ENCODE measurements at regions not wholly inside any gene's neighbourhood (a gene's known extent, or its start where the extent isn't known, plus 50 kb on each side); places are given as distances from the start of the nearest gene placed in this dataset.

DNA sequence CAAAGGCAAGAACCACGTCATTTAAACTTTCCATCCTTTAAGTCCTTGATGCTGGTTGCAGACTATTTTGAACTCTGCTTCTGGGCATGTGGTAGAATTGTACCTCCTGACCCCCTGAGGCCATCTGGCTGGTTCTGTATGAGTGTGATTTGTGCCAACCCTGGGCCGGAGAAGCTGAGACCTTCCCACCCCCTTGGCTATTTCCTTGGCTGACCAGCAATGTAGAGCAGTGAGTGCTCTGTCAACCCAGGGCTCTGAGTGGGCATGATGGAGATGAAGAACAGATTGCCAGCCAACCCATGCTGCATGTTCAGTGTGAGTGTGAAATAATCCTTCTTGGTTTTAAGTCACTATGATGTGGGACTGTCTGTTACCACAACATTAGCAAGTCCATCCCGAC lies 82.1 kb upstream of the RASGRP1 start:
- no peak for TF ChIP-seq EP300 (IDR thresholded peaks at IDR 0.05)
- TF ChIP-seq, protein P1, sequence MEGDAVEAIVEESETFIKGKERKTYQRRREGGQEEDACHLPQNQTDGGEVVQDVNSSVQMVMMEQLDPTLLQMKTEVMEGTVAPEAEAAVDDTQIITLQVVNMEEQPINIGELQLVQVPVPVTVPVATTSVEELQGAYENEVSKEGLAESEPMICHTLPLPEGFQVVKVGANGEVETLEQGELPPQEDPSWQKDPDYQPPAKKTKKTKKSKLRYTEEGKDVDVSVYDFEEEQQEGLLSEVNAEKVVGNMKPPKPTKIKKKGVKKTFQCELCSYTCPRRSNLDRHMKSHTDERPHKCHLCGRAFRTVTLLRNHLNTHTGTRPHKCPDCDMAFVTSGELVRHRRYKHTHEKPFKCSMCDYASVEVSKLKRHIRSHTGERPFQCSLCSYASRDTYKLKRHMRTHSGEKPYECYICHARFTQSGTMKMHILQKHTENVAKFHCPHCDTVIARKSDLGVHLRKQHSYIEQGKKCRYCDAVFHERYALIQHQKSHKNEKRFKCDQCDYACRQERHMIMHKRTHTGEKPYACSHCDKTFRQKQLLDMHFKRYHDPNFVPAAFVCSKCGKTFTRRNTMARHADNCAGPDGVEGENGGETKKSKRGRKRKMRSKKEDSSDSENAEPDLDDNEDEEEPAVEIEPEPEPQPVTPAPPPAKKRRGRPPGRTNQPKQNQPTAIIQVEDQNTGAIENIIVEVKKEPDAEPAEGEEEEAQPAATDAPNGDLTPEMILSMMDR (IDR thresholded peaks at IDR 0.05), result no peak
- TF ChIP-seq POLR2A (IDR thresholded peaks at IDR 0.05), result no peak
- TF ChIP-seq POLR2AphosphoS5 (IDR thresholded peaks at IDR 0.05), result no peak
- WGBS, 2 donors, result 78 to 87% methylated on average over 3 of the region's 3 CpGs
- Histone ChIP-seq H3K27me3 (no peaks in the 10 kb centered on the region), H3K36me3 (no peaks in the 10 kb centered on the region), H3K9me3 (peaks cover 0 to 4% (median 0%) of the 10 kb centered on the region in 4 donors), H3K4me3 (no peak overlapping the region), H3K27ac (no peak overlapping the region), H3K4me1 (peaks cover 0 to 6% (median 3%) of the 10 kb centered on the region in 4 donors)
- no peak for ATAC-seq (ENCODE audit: low FRiP score in 2 of 2)
- no peak for DNase-seq

DNA sequence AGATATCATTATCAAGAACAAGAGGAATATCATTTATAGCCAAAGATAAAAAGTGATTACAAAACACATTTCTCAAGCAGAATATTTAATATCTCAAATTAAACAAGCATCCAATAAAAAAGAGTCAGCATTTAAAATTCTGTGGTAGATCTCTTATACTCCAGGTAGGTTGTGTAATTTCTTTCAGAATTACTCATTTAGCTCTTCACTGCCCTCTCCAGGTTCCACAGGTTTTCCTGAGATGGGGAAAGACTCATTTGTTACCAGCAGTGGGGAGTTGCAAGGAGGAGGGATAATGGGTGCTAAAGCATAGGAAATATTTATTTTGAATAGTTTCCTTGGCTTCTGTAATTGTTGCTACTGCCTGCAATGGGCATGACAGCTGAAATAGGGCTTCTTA lies 83.1 kb upstream of the RASGRP1 start:
- DNase-seq, result no peak
- H3K9me3 ChIP-seq, result peaks cover 0 to 4% (median 0%) of the 10 kb centered on the region in 4 donors
- H3K4me1 ChIP-seq, result peaks cover 0 to 6% (median 3%) of the 10 kb centered on the region in 4 donors
- no peak overlapping the region for H3K4me3 ChIP-seq
- H3K27me3 ChIP-seq, result no peaks in the 10 kb centered on the region
- H3K27ac ChIP-seq, result no peak overlapping the region
- no peaks in the 10 kb centered on the region for H3K36me3 ChIP-seq
- TF ChIP-seq, protein P1 (IDR thresholded peaks at IDR 0.05), result peak in 3 of 6 experiments; percentile 21 to 39 (median 27)
- TF ChIP-seq POLR2AphosphoS5 (IDR thresholded peaks at IDR 0.05) (no peak), EP300 (IDR thresholded peaks at IDR 0.05) (no peak)
- peak in 1 of 2 donors; percentile 66 for ATAC-seq (ENCODE audit: low FRiP score in 2 of 2)

DNA sequence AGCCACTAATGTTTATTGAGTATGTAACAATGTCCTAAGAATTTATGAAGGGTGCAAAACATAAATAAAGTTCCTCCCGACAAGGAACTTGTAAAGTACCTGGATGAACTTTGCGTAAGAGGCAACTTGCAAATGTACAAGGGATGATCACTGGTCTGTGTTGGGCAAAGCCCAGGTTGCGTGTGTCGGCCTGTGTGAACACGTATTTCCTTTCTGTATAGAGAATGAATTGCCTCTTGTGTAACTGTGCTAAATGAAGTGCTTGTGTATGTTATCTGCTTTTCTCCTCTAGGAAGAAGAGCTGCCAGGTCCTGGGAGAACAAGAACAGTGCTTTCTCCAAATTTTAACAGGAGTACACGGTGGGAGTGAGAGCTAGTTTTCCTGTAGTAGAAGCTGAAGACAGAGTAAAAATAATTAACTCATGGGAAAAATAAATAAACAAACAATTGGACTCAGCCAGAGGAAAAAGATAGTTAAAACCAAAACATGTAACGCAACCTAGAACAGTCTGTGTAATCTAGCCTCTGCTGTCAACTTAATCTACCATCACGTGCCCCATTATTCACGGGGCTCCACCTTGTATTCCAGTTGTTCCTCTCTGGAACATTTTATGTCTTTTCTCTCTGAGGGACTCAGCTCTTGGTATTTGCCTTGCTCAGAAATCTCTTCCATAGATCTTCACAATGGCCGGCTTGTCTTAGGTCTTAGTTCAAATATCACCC lies 83.7 kb upstream of the RASGRP1 start:
- no peak overlapping the region for H3K27ac ChIP-seq
- no peak overlapping the region for H3K4me3 ChIP-seq
- H3K9me3 ChIP-seq, result peaks cover 0 to 4% (median 0%) of the 10 kb centered on the region in 4 donors
- TF ChIP-seq POLR2A (IDR thresholded peaks at IDR 0.05), result no peak
- TF ChIP-seq POLR2AphosphoS5 (IDR thresholded peaks at IDR 0.05), result no peak
- TF ChIP-seq, protein P1 (IDR thresholded peaks at IDR 0.05), result no peak
- TF ChIP-seq EP300 (IDR thresholded peaks at IDR 0.05), result no peak
- ATAC-seq (ENCODE audit: low FRiP score in 2 of 2), result peak in 1 of 2 donors; percentile 55
- peaks cover 0 to 6% (median 3%) of the 10 kb centered on the region in 4 donors for H3K4me1 ChIP-seq
- no peak for DNase-seq
- 69 to 70% methylated on average over 10 of the region's 10 CpGs for WGBS, 2 donors
- no peaks in the 10 kb centered on the region for H3K36me3 ChIP-seq
- H3K27me3 ChIP-seq, result no peaks in the 10 kb centered on the region

DNA sequence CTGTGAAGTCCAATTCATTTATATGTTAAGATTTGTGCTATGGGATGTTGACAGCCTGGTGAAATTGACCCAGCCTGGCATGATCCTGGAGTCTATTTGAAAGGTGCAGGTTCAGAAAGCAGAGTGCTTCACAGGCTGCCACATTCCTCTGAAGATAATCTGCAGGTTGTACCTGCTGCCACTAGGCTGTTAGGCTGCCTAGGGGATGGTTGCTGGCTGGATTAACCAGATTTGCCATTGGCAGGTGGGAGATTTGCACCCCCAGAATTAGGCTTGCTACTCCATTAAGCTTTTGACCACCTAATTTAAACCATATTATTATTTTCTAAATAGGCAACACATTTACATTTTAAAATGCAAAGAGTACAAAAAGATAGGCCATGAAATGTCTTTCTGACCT lies 85.8 kb upstream of the RASGRP1 start:
- ATAC-seq (ENCODE audit: low FRiP score in 2 of 2) (no peak), DNase-seq (no peak)
- Histone ChIP-seq H3K36me3 (no peaks in the 10 kb centered on the region), H3K9me3 (no peaks in the 10 kb centered on the region), H3K27ac (no peak overlapping the region), H3K4me1 (peaks cover 0 to 9% (median 3%) of the 10 kb centered on the region in 4 donors), H3K4me3 (no peak overlapping the region), H3K27me3 (no peaks in the 10 kb centered on the region)
- TF ChIP-seq POLR2A (IDR thresholded peaks at IDR 0.05) (no peak), POLR2AphosphoS5 (IDR thresholded peaks at IDR 0.05) (no peak), EP300 (IDR thresholded peaks at IDR 0.05) (no peak)
- TF ChIP-seq, protein P1 (IDR thresholded peaks at IDR 0.05), result no peak

DNA sequence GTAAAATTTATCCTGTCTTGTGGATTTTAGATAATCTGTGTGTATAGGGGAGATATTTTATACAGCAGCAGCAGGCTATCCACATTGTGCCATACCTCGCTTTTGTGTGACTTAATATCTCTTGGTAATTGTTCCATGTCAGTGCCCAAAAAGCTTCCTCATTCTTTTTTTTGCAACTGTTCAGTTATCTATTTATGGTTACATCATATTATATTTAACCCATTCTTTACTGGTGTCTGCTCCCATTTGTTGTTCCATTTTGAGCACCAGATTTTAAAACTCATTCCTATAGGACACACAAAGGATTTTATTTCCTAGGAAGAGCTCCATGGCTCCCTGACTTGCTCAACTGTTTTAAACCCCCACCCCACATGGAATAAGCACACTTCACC lies 86.3 kb upstream of the RASGRP1 start:
- H3K36me3 ChIP-seq, result no peaks in the 10 kb centered on the region
- H3K4me3 ChIP-seq, result no peak overlapping the region
- H3K4me1 ChIP-seq, result peaks cover 0 to 9% (median 3%) of the 10 kb centered on the region in 4 donors
- H3K27me3 ChIP-seq, result no peaks in the 10 kb centered on the region
- DNase-seq, result no peak
- 65 to 92% methylated on average over 1 of the region's 1 CpG for WGBS, 2 donors
- H3K27ac ChIP-seq, result no peak overlapping the region
- TF ChIP-seq, protein P1 (IDR thresholded peaks at IDR 0.05), result no peak
- TF ChIP-seq POLR2AphosphoS5 (IDR thresholded peaks at IDR 0.05) (no peak), EP300 (IDR thresholded peaks at IDR 0.05) (no peak), POLR2A (IDR thresholded peaks at IDR 0.05) (no peak)
- H3K9me3 ChIP-seq, result no peaks in the 10 kb centered on the region
- no peak for ATAC-seq (ENCODE audit: low FRiP score in 2 of 2)
